CD4-positive, alpha-beta T cell (primary cell): ENCODE measurements at regions not wholly inside any gene's neighbourhood (a gene's known extent, or its start where the extent isn't known, plus 50 kb on each side); places are given as distances from the start of the nearest gene placed in this dataset.

Experiments
- ATAC-seq: fragments of 200-7000 bp; cut with Tn5 transposase; one replicate; pipeline ENCODE4 v1.10.0; 2022; ENCODE audit warnings: mild to moderate bottlenecking; ENCODE audit not compliant: poor library complexity
- CTCF ChIA-PET: fragments of 350-600 bp; sonication (Branson Sonifier 250); formaldehyde crosslinking; loops from one replicate; lab custom pipeline; 2021; ENCODE audit warnings: antibody characterized with exemption, inconsistent platforms; lab: Charles Lee
- POLR2A ChIA-PET: fragments of 350-600 bp; sonication (Branson Sonifier 250); formaldehyde crosslinking; loops from one replicate; lab custom pipeline; 2021; ENCODE audit warnings: antibody characterized with exemption, inconsistent platforms; lab: Charles Lee
- DNase-seq, 14 experiments: peaks; one replicate each; pipeline ENCODE4 v3.0.0-alpha.2; 2013 to 2020; ENCODE audit warnings: mixed read lengths in 2 of 14
- H3K27ac ChIP-seq, 2 donors: one replicate each; pipeline versions ENCODE4 v1.5.1 to v1.7.0; 2013; ENCODE audit warnings: low read length in 2 of 2, low read depth in 1 of 2, mild to moderate bottlenecking in 1 of 2
- H3K27me3 ChIP-seq, 2 experiments: 1 replicate in 1 of 2; 2 replicates in 1 of 2; pipeline versions ENCODE4 v1.6.1 to v1.7.0; 2013; ENCODE audit warnings: low read length in 2 of 2, control low read depth in 1 of 2, mild to moderate bottlenecking in 1 of 2, moderate library complexity in 1 of 2; ENCODE audit not compliant: insufficient read depth in 2 of 2, control insufficient read depth in 1 of 2
- H3K36me3 ChIP-seq: one replicate; pipeline ENCODE4 v1.6.1; 2013; ENCODE audit warnings: low read length, control low read depth; ENCODE audit not compliant: insufficient read depth
- H3K4me1 ChIP-seq: one replicate; pipeline ENCODE4 v1.6.1; 2013; ENCODE audit warnings: low read length, control low read depth; ENCODE audit not compliant: insufficient read depth
- H3K4me3 ChIP-seq: one replicate; pipeline ENCODE4 v1.5.1; 2013; ENCODE audit warnings: mild to moderate bottlenecking, low read length, moderate library complexity
- H3K9me3 ChIP-seq, 2 experiments: 1 replicate in 1 of 2; 2 replicates in 1 of 2; pipeline versions ENCODE4 v1.6.1 to v1.7.0; 2013; ENCODE audit warnings: low read length in 2 of 2, mild to moderate bottlenecking in 2 of 2, control low read depth in 1 of 2, moderate library complexity in 1 of 2; ENCODE audit not compliant: control insufficient read depth in 1 of 2, insufficient read depth in 1 of 2
- H3K27ac Mint-ChIP-seq: one replicate; pipeline ENCODE4 v1.8.0; 2020; ENCODE audit warnings: mixed read lengths
- H3K27me3 Mint-ChIP-seq: one replicate; pipeline ENCODE4 v1.8.0; 2021; ENCODE audit warnings: mixed read lengths
- H3K36me3 Mint-ChIP-seq: one replicate; pipeline ENCODE4 v1.8.0; 2021; ENCODE audit warnings: low read depth, mixed read lengths
- H3K4me1 Mint-ChIP-seq: one replicate; pipeline ENCODE4 v1.8.0; 2021; ENCODE audit warnings: low read depth, mixed read lengths
- H3K4me3 Mint-ChIP-seq: one replicate; pipeline ENCODE4 v1.8.0; 2020; ENCODE audit warnings: mild to moderate bottlenecking, mixed read lengths
- H3K9me3 Mint-ChIP-seq: one replicate; pipeline ENCODE4 v1.8.0; 2020; ENCODE audit warnings: mixed read lengths
- CTCF ChIP-seq: fragments of 200-600 bp; IDR thresholded peaks from one replicate; pipeline ENCODE4 v1.8.0; 2022; ENCODE audit warnings: antibody characterized with exemption, mild to moderate bottlenecking
- intact Hi-C, 2 experiments: fragments of 100-400 bp; cut with DNase I in 1 of 2; cut with micrococcal nuclease in 1 of 2; formaldehyde crosslinking; loops; one replicate each; pipeline versions ENCODE4 v1.15.1 to v1.9.0; 2023 to 2025; cut with DNase I, micrococcal nuclease

- no peak overlapping the region for H3K27ac ChIP-seq
- CTCF ChIA-PET: no interaction called here
- DNase-seq (no peak), ATAC-seq (no peak)
- H3K27ac Mint-ChIP-seq: no peak overlapping the region
- H3K4me1 Mint-ChIP-seq: no peaks in the 10 kb centered on the region
- no peaks in the 10 kb centered on the region for H3K4me1 ChIP-seq
- H3K9me3 ChIP-seq: no peaks in the 10 kb centered on the region
- POLR2A ChIA-PET: no interaction called here
- intact Hi-C loops: no loop called here
- H3K4me3 ChIP-seq: no peak overlapping the region
- no peaks in the 10 kb centered on the region for H3K36me3 Mint-ChIP-seq
- no peaks in the 10 kb centered on the region for H3K27me3 ChIP-seq
- no peak overlapping the region for H3K4me3 Mint-ChIP-seq
- no peaks in the 10 kb centered on the region for H3K36me3 ChIP-seq
- H3K27me3 Mint-ChIP-seq: no peaks in the 10 kb centered on the region
- no peak for TF ChIP-seq CTCF
- no peaks in the 10 kb centered on the region for H3K9me3 Mint-ChIP-seq
These were observed 413.2 kb upstream of the ACTBL2 start for GRCh38 chr5:57895766-57896165.

GRCh38 chr5:57893926-57894325 is 411.3 kb upstream of the ACTBL2 start:
- TF ChIP-seq CTCF: no peak
- Histone ChIP-seq H3K27ac (no peak overlapping the region), H3K36me3 (no peaks in the 10 kb centered on the region), H3K4me1 (no peaks in the 10 kb centered on the region), H3K4me3 (no peak overlapping the region), H3K27me3 (no peaks in the 10 kb centered on the region), H3K9me3 (no peaks in the 10 kb centered on the region)
- intact Hi-C loops: no loop called here
- ATAC-seq: no peak
- Mint-ChIP-seq H3K27ac (no peak overlapping the region), H3K9me3 (no peaks in the 10 kb centered on the region), H3K4me1 (no peaks in the 10 kb centered on the region), H3K27me3 (no peaks in the 10 kb centered on the region), H3K36me3 (no peaks in the 10 kb centered on the region), H3K4me3 (no peak overlapping the region)
- DNase-seq: no peak
- ChIA-PET CTCF (no interaction called here), POLR2A (no interaction called here)

DNA sequence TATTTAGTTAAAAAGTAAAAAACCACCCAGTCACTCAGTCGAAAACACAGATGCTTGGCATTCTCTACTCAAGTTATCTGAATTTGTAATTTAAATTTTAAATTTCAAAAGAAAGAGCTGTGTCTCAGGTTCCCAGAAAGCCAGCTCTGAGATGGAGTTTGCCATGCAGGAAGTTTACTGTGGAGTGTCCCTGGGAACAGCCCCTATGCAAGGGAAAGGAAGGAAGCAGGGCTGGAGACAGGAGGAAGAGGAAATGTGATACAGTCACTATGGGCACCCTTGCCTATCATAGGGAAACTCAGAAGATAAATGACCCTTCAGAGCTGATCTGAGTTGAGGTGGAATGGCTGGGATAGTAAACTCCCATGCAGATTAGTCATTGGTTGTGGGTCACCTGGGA is 408.8 kb upstream of the ACTBL2 start:
- Histone ChIP-seq H3K27me3 (no peaks in the 10 kb centered on the region), H3K27ac (no peak overlapping the region), H3K4me1 (no peaks in the 10 kb centered on the region), H3K36me3 (no peaks in the 10 kb centered on the region), H3K4me3 (no peak overlapping the region), H3K9me3 (no peaks in the 10 kb centered on the region)
- H3K27me3 Mint-ChIP-seq: no peaks in the 10 kb centered on the region
- no peak for TF ChIP-seq CTCF
- H3K9me3 Mint-ChIP-seq: no peaks in the 10 kb centered on the region
- DNase-seq (no peak), ATAC-seq (no peak)
- no peaks in the 10 kb centered on the region for H3K36me3 Mint-ChIP-seq
- H3K27ac Mint-ChIP-seq: no peak overlapping the region
- no peak overlapping the region for H3K4me3 Mint-ChIP-seq
- POLR2A ChIA-PET: no interaction called here
- H3K4me1 Mint-ChIP-seq: no peaks in the 10 kb centered on the region
- intact Hi-C loops: no loop called here
- CTCF ChIA-PET: no interaction called here
